GM18909 (cell line): ENCODE measurements at regions not wholly inside any gene's neighbourhood (a gene's known extent, or its start where the extent isn't known, plus 50 kb on each side); places are given as distances from the start of the nearest gene placed in this dataset.

Source experiments
- ATAC-seq: cut with Tn5 transposase; IDR thresholded peaks from one replicate; pipeline ENCODE4 v1.9.1; 2021; ENCODE audit warnings: mild to moderate bottlenecking; ENCODE audit not compliant: unreplicated experiment, poor library complexity

DNA sequence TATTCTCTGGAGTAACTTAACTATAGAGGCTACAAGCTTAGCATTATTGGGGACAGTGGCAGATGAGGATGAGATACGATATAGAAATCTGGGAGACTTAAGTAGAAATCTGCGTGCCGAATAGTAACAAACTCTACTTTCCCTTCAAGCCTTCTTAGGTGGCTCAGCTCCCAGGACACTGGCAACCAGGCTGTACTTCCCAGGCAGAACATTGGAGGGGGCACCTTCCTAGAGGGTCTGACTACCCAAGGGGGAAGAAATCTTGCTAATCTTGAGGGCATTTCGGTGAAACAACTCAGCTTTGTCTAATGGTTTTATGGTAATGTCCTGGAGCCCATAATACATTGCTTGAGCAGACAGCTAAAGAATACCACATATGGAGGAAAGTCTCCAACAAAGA lies 126.2 kb upstream of the DTNA start:
- no peak for ATAC-seq

DNA sequence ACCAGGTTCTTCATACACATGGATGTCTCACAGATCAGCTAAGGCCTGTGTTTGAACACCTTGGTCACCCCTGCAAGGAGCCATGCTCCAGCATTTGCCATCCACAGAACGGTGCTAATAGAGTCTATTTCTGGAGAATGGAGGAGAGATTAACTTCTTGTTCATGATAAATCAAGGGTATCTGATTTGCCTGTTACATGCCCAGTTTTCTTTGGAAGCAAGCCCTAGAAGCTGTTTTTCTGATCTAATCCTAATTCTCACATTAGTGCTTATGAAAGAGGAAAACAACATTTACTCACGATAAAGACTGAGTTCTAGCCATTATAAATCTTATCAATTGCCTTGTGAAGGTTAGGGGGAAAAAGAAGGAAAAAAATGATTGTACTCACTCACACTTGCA lies 119.6 kb upstream of the DTNA start:
- ATAC-seq, result no peak

DNA sequence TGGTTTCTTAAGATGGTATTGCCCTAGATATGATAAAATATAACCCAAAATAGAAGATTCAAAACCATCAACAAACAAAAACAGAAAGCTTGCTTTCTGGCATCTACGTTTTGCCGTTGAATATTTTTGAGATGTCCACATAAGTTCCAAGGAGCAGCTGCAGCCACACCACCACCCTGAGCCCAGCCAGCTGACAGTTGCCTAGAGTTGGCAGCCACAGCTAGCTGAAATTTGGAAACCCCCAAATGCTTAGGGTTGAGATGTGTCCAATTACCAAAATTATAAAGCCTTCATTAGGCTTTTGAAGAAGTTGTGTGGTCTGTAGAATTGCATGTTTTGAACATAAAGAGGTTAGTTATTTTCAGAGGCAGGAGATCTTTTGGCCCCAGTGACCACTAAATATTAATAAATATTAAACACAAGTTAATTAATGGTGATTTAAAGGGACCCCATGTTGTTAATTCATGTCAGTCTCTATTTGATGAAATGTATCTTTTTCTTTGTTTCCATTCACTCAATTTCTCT lies 118.1 kb upstream of the DTNA start:
- no peak for ATAC-seq

DNA sequence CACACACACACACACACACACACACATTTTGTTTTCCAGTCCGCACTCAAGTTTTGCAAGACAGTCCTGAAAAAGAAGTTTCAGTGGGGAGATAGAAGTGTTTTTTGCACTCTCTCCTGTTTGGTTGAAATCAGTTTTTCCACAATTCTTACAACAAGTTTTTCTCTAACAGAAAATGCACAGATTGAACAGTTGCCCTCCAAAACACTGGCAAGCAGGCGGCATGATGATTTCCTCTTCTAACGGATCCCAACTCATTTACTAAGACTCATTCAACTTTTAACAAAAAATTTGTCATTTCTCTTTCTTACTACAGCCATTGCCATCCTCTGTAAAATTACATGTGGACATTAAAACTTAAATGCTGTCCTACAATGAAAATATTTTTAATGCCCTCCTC lies 117.6 kb upstream of the DTNA start:
- ATAC-seq, result no peak

DNA sequence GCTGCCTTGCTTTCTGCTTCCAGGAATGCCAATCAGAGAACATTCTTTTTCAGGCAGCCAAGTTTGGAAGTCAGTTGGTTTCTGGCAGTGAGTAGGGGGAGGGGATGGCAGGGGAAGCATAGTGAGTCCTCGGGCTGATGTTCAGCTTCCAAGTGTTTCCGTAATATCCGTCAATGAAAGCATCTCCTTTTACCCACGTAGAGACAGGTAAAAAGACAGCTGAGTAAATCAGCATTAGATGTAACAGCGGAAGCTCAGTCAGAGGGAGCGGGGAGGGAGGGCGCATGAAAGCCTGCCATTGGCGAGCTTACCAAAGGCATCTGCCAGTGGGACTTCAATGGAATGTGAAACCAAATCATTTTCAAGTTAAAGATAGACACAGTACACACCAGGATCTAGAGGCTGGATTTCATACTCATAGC lies 117.1 kb upstream of the DTNA start:
- ATAC-seq, result no peak

DNA sequence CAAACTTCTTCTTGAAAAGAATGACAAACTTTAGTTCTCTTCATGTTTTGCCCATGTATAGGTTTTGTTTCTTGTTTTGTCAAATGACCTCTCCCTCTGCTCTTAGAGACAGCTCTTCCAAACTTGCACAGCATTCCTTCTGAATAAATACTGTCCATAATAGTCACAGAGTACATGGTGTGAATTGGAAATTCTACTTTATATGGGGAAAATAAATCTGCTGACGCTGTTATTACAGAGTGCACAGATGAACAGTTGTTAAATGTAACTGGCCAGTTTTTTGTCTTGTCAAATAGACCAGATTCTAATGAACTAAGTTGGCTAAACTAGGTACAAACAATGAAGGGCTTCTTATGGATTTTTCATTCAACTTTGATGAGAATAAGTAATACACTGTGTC lies 115.8 kb upstream of the DTNA start:
- no peak for ATAC-seq

DNA sequence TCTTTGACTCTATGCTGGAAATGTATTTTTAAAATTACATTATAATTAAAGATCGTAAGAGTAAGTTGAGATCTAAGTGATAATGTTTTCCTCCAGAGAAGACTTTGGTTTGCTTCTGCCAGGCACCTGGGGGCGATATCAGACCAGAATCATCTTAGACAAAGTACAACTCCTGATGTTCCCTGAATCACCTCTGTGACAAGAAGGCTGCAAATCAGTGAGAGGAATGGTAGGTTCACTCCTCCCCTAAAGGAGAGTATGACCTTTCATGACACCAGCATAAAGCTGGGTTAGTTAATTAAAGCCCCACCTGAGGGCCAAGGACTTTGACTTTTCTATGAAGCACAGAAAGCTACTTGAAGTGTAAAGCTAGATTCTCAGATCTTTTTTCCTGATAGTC lies 114.4 kb upstream of the DTNA start:
- no peak for ATAC-seq

DNA sequence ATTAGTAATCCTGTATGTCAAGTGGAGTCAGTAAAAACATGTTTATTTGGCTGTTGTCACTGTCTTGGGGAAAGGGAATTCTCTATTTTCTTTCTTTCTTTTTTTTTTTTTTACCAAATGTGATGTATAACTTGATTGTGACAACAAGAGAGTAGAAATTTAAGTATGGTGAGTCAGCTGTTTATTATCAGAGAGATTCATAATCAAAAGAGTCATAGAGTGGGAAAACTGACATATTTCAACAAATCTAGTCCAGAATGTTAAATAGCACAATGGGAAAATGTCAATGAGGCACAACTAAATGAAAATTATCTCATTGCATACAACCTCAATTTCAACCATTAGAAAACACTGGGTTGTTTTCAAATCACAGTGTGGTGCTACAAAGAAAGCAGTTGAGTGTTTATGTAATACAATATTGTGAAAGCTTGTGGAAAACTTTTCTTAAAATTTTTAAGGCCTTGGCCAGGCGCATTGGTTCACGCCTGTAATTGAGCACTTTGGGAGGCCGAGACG lies 111.9 kb upstream of the DTNA start:
- no peak for ATAC-seq

DNA sequence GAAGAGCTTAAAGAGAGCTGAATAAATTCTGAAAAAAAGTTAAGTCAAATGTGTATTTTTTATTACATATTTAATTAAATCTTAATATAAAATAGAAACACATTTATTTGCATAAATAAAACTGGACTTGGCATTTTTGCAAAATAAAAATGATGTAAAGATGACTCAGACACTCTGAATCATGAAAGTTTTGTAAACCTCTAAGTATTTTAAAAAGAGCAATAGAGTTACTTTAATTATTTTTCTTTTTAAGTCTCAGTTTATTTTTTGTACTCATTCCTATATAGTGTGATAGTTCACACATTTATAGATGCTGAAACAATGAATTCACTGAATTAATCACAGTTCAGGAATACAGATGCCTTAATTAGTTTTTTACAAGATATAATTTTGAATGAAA lies 109.9 kb upstream of the DTNA start:
- ATAC-seq, result no peak

DNA sequence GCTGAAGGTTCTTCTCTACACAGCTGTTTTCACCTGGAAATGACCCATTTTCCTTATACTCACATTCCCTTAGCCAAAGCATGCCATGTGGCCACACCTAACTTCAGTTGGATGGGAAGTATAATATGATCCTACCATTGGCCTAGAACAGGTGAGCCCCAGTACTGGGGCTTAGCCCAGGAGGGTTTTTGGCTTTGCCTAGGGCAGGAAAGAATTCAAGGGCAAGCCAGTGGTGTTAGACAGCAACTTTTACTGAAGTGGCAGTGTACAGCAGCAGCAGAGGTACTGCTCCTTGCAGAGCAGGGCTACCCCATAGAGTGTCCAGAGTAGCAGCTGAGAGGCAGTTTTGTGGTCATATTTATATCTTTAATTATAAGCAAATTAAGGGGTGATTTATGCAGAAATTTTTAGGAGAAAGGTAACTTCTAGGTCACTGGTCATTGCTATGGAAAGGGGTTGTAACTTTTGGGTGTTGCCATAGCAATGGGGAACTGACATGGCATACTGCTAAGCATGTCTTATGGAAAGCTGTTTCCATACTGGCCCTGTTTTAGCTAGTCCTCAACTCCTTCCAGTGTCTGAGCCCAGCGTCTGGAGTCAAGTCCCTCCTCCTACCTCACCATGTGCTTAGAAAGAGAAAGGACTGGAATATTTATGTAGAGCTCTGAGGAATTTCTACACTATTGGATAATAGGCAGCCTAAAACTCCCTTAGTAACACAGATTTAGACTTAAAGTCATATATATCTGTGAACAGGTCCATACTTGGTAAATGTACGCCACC lies 109.0 kb upstream of the DTNA start:
- ATAC-seq, result no peak

DNA sequence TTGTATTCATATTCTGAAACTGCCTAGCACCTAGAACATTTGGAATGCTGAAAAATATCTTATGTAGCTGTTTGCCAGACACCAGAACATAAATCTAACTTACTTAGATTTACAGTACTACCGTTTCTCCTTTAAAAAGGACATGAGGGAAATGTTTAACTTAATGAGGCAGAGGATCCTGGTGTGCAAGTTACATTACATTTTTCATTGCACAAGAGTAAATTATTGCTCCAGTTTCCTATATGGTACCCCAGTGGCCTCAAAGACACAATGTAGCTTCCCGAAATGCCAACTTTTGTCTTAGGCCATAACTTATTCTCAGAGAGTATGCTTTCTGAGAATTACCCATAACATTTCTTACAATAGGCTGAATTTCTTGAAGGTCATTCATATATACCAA lies 105.5 kb upstream of the DTNA start:
- ATAC-seq, result no peak

DNA sequence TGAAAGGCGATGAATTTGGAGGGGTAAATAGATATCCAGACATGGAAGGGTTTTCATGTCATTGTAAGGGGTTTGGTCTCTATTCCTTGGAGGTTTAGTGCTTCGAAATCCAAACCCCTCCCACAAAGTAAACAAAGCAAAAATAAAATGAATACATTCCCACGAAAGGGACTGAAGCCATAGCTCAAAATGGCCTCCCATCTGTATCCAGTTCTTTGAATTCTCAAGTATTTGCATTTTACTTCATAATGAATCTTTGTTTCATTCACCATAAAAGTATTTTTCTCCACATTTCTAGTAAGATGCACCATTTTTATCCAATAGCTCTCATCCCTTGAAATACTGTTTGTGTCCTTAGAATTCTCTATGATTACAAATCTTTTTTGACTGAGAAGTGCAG lies 103.2 kb upstream of the DTNA start:
- no peak for ATAC-seq

DNA sequence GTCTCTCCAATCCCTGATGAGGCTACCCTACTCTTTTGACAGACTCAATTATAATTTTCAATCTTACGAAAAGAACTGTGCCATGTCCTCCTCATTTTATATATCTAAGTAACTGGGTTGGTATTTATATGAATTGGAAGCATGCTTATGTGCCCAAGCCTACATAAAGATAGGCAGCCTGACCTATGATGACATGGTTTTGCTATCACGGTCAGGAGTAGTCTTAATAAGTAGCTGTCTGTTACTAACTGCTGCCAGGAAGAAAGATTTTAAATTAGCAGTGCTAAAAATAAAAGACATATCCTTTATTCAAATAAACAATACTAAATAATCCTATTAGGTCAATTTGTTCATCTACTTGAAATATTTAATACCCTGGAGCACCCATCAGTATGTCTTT lies 102.0 kb upstream of the DTNA start:
- no peak for ATAC-seq

DNA sequence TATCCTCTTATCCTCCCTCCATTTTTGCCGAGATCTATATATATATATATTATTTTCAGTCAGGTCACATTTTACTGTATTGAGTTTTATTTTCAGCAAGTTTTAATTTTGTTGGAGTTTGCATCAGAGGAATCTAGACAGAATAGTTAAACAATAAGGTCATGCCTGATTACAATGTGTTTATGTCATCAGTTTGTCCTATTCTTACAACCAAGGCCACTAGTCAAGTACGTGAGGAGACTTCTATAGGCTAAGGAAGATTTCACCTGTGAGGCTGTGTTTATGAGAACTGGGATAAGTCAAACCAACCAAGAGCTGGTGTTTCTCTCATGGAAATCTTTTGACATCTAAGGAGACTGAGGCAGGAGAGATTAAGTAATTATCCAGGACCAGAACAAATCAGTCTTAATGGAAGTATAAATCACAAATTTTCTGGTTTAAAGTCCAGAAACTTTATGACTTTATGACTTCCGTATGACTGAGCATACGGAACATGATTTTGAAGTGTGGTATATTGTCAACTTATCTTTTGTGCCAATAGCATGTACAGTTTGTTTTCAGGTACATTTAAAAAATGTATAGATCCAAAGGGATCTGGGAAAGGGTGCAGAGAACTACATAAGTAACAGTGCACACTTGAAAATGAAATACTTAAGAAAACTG lies 100.0 kb upstream of the DTNA start:
- ATAC-seq, result no peak

DNA sequence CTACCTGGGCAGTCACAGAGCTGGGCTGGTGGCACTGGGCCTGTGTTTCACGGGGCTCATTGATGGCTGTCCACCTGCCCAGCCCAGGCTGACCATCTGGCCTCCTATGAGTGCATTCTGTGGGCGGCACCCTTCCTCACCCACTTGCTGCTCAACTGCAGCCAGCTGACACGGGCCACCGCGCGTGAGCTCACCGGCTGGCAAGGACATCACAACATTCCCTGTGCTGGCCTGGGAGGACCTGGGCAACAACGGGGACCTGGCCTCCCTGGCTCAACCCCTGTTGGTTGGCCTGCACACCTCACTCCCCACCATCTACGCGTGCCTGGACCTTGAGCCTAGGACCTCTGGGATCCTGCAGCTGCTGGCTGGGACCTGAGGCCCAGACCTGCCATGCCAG lies 98.2 kb upstream of the DTNA start:
- no peak for ATAC-seq

DNA sequence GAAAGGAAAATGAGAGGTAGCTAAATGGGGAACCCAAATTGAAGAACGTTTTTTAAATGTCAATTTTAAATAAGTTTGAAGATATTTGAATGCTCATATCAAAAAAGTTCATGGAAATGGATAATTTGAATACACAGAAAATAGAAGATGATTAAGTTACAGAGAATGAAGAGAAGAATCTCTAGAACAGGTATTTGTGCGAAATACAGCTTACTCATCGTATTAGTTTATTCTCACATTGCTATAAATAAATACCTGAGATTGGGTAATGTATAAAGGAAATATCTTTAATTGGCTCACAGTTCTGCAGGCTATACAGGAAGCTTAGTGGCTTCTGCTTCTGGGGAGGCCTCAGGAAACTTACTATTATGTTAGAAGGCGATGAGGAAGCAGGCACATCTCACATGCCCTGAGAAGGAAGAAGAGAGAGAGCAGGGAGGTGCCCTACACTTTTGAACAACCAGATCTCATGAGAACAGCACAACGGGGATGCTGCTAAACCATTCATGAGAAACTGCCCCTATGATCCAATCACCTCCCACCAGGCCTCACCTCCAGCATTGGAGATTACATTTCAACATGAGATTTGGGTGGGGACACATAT lies 89.7 kb upstream of the DTNA start:
- ATAC-seq, result no peak

DNA sequence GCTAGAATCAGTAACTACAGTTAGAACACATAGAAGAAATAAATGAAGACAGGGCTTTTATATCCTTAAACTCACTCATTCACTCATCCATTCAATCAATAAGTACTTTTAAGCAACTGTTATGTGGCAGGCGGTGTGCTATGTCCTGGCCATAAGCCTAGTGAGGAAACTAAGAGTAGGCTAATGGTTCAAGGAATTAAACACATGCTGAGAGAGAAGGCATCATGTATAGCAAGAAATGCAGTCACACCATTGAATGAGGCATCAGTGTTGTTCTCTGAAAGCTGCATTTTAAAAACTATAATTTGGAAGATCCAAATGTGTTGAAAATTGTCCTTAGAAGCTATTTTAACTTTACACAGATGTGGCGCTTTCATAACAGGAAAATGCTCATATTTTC lies 86.5 kb upstream of the DTNA start:
- no peak for ATAC-seq

DNA sequence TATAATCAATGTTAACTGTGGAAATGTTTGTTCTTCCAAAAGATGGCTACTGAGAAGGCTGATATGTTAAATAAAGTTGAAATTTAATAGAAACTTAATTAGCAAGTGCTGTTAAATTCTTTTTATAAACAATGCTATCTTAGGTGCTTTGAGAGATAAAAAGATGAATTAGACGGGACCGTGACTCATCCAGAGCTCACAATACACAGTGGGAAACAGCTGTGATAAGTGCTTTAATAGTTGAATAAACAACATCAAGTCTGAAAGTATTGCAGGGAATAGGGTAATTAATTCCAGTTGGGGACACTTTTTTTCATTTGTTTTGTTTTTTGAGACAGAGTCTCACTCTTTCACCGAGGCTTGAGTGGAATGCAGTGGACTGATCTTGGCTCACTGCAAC lies 85.5 kb upstream of the DTNA start:
- no peak for ATAC-seq

DNA sequence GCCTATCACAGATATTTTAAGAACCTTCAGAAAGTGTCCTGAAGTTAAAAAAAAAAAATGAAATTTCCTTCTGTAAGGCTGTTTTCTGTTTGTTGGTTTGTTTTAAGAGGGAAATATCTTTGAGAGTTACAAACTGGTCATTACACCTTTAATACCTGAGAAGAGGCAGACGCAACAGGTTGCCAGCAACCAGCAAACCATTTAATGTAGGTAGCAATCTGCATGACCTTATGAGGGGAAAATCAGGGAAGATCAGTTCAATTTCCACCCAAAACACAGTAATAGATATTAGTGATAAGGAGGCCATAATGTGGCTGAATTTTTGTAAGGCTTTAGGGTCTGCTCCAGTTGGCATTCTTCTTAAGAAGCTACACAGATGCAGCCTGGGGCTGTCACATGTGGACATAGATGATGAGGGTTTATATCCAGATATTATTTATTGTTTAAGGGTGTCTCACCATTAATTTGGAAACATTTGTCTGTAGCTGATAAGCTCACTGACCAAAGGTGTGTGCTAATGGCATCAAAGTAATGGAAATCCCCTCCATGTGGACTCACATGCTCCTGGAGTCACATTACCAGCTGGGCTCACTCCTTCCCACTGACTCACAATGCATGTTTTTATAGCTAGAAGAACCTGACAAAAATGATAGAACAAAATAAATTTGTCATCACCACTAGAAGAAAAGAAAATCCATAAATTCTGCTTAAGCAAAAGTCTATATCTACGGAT lies 83.5 kb upstream of the DTNA start:
- no peak for ATAC-seq

DNA sequence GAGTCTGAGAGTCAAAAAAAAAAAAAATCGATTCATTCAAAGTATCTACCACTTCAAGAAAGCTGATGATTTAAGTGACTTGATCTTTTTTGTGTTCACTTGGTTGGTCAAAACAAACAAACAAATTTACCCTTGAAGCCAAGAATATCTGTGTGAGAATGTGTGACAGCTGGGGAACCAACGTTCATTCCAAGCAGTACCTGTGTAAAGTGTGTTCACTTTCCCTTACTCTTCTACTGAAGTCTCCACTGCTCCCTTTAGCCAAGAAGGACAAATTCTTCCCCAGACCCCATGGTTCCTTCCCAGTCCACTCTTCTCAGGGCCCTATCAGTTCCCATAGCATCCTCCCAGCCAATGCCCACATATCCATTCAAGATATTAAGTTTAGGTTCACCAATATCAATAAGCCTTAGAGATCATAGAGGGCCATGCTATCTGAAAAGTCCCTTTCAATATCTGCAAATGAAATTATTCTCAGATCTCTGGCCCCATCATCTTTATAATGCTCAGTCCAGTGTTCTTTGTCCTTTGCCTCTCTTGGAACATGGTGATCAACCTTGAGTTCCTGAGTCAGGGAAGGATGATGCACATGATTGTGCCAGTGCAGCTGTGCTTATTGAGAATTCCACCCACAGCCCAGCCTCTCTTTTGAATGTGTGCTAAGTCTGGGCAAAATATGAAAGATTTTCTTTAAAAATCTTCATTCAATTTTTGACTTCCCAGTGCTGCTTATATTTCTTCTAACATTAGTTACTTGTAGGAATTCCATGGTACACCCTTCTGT lies 82.8 kb upstream of the DTNA start:
- ATAC-seq, result no peak
